ENCODE measurements at regions not wholly inside any gene's neighbourhood (a gene's known extent, or its start where the extent isn't known, plus 50 kb on each side); places are given as distances from the start of the nearest gene placed in this dataset.

DNA sequence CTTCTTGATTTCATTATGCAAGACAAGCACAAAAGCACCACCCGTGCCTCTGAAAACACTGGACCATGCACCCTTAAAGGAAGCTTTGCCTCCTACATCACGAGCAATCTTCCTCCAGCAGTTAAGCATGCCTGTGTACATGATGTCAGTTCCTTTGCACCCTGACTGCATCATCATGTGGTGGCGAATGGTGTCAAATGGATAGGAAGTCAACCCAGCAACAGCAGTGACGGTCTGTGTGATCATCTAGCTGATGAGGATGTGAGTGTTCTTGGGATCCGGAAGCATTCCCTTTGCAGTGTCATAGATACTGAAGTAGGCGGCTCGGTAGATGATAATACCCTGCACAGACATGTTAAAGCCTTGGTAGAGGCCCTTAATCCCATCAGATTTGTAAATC is 240.7 kb upstream of the FAM98A start:
- no peaks in the 10 kb centered on the region for H3K4me1 Mint-ChIP-seq (ENCODE audit: low read depth)
- H3K36me3 Mint-ChIP-seq (ENCODE audit: insufficient read depth in 2 of 2): no peaks in the 10 kb centered on the region
- H3K9me3 Mint-ChIP-seq: peaks cover 0 to 3% of the 10 kb centered on the region in 2 donors
- no peaks in the 10 kb centered on the region for H3K27me3 Mint-ChIP-seq (ENCODE audit: low read depth)
- H3K4me3 Mint-ChIP-seq: no peak overlapping the region
- no peak for ATAC-seq (replicated peaks in 1 of 2)
- H3K27ac Mint-ChIP-seq: no peak overlapping the region
- DNase-seq: no peak

DNA sequence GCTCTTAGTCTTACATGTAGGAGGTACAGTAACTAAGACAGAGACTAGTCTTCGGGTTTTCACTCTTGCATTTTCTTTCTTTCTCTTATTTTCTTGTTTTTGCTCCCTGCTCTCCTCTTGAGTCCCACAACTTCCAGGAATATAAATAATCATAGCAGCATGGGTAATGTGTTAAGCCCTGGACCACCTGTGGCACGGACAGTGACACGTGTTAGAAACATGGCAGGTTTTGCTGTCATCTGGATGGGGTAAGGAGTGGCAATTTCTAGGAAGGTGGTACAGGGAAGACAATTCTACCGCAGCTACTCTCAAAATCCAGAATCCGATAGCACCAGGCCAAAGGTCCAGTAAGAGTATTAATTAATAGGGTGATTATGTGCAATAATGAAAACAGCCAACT is 237.5 kb upstream of the FAM98A start:
- peaks cover 0 to 6% of the 10 kb centered on the region in 2 donors for H3K9me3 Mint-ChIP-seq
- H3K4me1 Mint-ChIP-seq (ENCODE audit: low read depth): no peaks in the 10 kb centered on the region
- no peaks in the 10 kb centered on the region for H3K36me3 Mint-ChIP-seq (ENCODE audit: insufficient read depth in 2 of 2)
- ATAC-seq (replicated peaks in 1 of 2) (no peak), DNase-seq (no peak)
- no peak overlapping the region for H3K27ac Mint-ChIP-seq
- H3K4me3 Mint-ChIP-seq: no peak overlapping the region
- H3K27me3 Mint-ChIP-seq (ENCODE audit: low read depth): no peaks in the 10 kb centered on the region

DNA sequence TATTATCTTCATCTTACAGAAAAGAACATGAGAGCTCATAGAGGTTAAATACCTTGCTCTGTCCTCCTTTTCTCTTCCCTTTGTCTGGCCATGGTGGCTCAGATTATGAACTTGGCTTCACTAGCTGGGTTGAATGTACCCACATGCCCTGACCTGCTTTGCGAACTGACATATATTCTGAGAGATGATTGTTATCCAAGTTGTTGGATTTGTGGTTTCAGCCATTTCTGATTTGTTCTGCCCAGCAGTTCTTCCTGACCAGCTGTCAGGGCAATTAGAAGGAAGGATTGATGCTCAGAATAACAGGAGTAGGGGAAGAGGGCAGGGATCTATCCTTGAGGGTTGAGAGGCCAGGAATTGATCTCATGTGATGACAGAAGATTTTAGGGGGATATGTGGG is 236.8 kb upstream of the FAM98A start:
- DNase-seq (no peak), ATAC-seq (replicated peaks in 1 of 2) (no peak)
- H3K4me3 Mint-ChIP-seq: no peak overlapping the region
- H3K9me3 Mint-ChIP-seq: peaks cover 0 to 6% of the 10 kb centered on the region in 2 donors
- H3K4me1 Mint-ChIP-seq (ENCODE audit: low read depth): no peaks in the 10 kb centered on the region
- no peaks in the 10 kb centered on the region for H3K27me3 Mint-ChIP-seq (ENCODE audit: low read depth)
- H3K27ac Mint-ChIP-seq: no peak overlapping the region
- no peaks in the 10 kb centered on the region for H3K36me3 Mint-ChIP-seq (ENCODE audit: insufficient read depth in 2 of 2)

DNA sequence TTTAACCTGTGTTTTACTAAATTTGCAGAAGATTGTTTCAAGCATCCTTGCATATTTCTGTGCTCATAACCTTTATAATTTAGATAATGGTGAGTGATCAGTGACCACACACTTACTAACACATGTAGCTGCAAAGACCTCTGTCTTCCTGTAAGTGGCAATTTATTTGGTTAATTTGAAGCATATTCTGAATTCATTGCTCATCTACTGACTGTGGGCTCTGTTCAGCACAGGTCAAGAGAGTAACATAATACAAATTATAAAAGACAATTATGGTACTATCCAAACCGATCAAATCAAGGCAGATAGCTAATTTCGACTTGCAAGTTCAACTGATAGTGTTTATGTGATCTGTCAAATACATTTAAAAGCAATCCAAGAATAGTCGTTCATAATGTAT is 223.9 kb upstream of the FAM98A start:
- no peak for ATAC-seq (replicated peaks in 1 of 2)
- Mint-ChIP-seq H3K27ac (no peak overlapping the region), H3K9me3 (peaks cover 0 to 4% of the 10 kb centered on the region in 2 donors), H3K4me3 (no peak overlapping the region), H3K27me3 (ENCODE audit: low read depth) (no peaks in the 10 kb centered on the region), H3K4me1 (ENCODE audit: low read depth) (no peaks in the 10 kb centered on the region), H3K36me3 (ENCODE audit: insufficient read depth in 2 of 2) (no peaks in the 10 kb centered on the region)
- no peak for DNase-seq

DNA sequence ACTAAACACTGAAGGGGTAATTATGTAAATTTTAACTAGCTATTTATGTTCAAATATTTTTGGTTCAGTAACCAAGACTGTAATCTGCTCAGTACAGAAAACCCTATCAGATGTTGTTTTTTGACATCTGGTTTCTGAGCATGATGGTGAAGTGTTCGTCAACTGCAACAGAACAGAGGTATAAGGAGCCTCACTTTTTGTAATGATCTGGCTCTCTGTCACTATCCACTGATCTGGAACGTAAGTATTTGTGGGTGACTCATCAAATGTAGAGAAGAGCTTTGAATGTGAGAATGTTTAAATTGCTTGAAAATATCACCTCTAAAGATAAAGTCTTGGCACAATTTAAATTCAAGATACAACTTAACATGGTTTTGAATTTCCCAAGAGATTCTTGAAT is 213.6 kb upstream of the FAM98A start:
- Mint-ChIP-seq H3K4me1 (ENCODE audit: low read depth) (no peaks in the 10 kb centered on the region), H3K27me3 (ENCODE audit: low read depth) (no peaks in the 10 kb centered on the region), H3K4me3 (no peak overlapping the region), H3K27ac (no peak overlapping the region), H3K36me3 (ENCODE audit: insufficient read depth in 2 of 2) (no peaks in the 10 kb centered on the region), H3K9me3 (no peaks in the 10 kb centered on the region)
- DNase-seq: no peak
- no peak for ATAC-seq (replicated peaks in 1 of 2)

DNA sequence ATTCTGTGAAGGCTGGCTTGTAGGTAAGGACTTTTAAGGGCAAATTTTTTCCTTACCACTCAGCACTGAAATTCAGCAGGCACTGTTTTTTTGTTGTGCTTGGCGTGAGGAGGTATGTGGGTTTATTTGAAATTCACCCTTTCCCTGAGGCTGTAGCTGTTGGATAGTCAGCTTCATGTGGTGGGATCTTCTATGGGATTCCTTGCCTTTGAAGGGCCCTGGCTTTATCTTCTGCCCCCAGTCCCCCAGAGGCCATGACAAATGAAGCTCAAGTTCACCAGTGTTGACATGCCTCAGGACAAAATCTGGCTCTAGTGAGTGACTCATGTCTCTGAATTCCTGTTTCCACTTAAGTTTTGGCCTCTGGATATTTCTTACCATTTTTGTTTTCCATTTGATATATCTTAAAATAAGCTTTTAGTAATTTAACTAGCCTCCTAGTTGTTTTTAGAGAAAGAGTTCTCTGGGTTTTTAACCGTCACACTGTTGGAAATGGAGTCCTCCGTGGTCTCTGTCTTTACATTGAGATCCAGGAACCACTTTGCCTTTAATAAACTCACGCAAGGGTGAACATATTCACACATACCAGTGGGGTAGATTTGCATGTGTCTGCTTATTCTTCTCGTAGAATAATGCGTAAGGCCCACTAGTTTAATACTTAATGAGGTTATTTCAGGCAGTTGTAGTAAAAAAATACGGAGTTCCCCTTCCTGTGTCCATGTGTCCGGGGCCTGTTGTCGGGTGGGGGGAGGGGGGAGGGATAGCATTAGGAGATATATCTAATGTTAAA is 211.1 kb upstream of the FAM98A start:
- Mint-ChIP-seq H3K4me3 (no peak overlapping the region), H3K27ac (no peak overlapping the region), H3K9me3 (no peaks in the 10 kb centered on the region), H3K36me3 (ENCODE audit: insufficient read depth in 2 of 2) (no peaks in the 10 kb centered on the region), H3K4me1 (ENCODE audit: low read depth) (no peaks in the 10 kb centered on the region), H3K27me3 (ENCODE audit: low read depth) (no peaks in the 10 kb centered on the region)
- no peak for DNase-seq
- ATAC-seq (replicated peaks in 1 of 2): no peak

DNA sequence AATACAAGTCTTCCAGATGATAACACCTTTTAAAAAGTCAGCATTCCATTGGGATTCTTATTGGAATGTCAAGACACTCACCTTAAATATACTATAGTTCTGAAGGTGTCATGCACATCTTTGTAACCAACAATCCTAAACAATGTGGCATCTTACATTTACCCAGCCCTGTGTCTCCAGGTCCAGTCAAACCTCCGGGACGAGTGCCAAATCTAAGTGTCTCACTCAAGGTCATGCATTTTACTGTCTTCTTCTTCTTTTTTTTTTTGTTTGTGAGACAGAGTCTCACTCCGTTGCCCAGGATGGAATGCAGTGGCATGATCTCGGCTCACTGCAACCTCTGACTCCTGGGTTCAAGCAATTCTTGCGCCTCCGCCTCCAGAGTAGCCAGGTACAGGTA is 206.9 kb upstream of the FAM98A start:
- Mint-ChIP-seq H3K27ac (no peak overlapping the region), H3K4me1 (ENCODE audit: low read depth) (no peaks in the 10 kb centered on the region), H3K4me3 (no peak overlapping the region), H3K27me3 (ENCODE audit: low read depth) (no peaks in the 10 kb centered on the region), H3K36me3 (ENCODE audit: insufficient read depth in 2 of 2) (no peaks in the 10 kb centered on the region), H3K9me3 (no peaks in the 10 kb centered on the region)
- ATAC-seq (replicated peaks in 1 of 2) (no peak), DNase-seq (no peak)

DNA sequence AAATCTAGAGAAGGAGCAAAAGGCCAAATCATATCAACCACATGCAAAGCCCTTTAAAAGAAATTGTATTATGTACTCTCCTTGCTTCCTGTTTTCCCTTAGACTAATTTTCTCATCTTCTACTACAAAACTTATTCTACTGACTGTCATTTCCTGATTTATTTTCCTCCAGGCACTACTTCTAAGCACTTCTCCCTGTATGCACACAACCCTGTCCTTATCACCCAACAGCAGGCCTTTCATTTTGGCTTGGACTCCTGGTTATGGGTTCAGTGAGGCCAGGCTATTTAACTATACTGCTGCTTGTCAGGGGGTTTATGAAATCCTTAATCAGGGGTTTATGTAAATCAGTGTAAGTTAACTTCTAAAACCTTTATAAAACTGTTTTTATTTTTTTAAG is 205.1 kb upstream of the FAM98A start:
- H3K4me3 Mint-ChIP-seq: no peak overlapping the region
- no peak overlapping the region for H3K27ac Mint-ChIP-seq
- no peaks in the 10 kb centered on the region for H3K27me3 Mint-ChIP-seq (ENCODE audit: low read depth)
- ATAC-seq (replicated peaks in 1 of 2) (no peak), DNase-seq (no peak)
- H3K36me3 Mint-ChIP-seq (ENCODE audit: insufficient read depth in 2 of 2): no peaks in the 10 kb centered on the region
- H3K9me3 Mint-ChIP-seq: no peaks in the 10 kb centered on the region
- H3K4me1 Mint-ChIP-seq (ENCODE audit: low read depth): no peaks in the 10 kb centered on the region

DNA sequence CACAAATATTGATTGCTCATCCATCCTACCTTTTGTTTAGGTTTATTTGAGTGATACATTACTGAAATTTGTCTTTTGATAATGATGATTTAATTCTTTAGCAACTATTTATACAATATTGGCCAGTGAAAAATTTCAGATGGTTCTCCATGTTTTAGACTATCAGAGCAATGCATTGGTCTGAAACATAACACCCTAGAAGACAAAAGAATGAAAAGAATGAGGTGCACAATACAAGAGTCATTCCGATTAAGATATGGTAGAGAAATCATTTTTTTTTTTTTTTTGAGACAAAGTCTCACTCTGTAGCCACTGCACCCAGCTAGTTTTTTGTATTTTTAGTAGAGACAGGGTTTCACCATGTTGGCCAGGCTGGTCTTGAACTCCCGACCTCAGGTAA is 197.4 kb upstream of the FAM98A start:
- H3K27me3 Mint-ChIP-seq (ENCODE audit: low read depth): no peaks in the 10 kb centered on the region
- no peaks in the 10 kb centered on the region for H3K4me1 Mint-ChIP-seq (ENCODE audit: low read depth)
- no peaks in the 10 kb centered on the region for H3K36me3 Mint-ChIP-seq (ENCODE audit: insufficient read depth in 2 of 2)
- DNase-seq (no peak), ATAC-seq (replicated peaks in 1 of 2) (no peak)
- no peak overlapping the region for H3K27ac Mint-ChIP-seq
- no peak overlapping the region for H3K4me3 Mint-ChIP-seq
- H3K9me3 Mint-ChIP-seq: peaks cover 0 to 3% of the 10 kb centered on the region in 2 donors

DNA sequence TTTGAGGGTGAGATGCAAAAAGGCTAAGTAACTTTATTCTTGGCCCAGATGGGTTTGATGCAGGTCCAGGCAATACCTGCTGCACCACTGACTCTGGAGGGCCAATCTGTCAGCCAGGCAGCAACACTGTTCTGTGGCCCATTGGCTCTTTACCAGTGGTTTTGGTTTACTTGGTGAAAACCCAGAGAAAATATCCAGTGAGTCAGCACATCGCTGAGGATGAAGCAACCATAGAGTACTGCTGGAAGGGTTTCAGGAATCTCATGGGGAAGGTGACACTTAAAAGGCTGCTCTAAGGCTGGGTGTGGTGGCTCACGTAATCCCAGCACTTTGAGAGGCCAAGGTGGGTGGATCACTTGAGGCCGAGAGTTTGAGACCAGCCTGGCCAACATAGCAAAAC is 192.5 kb upstream of the FAM98A start:
- H3K27me3 Mint-ChIP-seq (ENCODE audit: low read depth): no peaks in the 10 kb centered on the region
- no peak for ATAC-seq (replicated peaks in 1 of 2)
- peaks cover 0 to 4% of the 10 kb centered on the region in 2 donors for H3K9me3 Mint-ChIP-seq
- no peak overlapping the region for H3K4me3 Mint-ChIP-seq
- H3K4me1 Mint-ChIP-seq (ENCODE audit: low read depth): no peaks in the 10 kb centered on the region
- H3K36me3 Mint-ChIP-seq (ENCODE audit: insufficient read depth in 2 of 2): no peaks in the 10 kb centered on the region
- DNase-seq: no peak
- no peak overlapping the region for H3K27ac Mint-ChIP-seq

DNA sequence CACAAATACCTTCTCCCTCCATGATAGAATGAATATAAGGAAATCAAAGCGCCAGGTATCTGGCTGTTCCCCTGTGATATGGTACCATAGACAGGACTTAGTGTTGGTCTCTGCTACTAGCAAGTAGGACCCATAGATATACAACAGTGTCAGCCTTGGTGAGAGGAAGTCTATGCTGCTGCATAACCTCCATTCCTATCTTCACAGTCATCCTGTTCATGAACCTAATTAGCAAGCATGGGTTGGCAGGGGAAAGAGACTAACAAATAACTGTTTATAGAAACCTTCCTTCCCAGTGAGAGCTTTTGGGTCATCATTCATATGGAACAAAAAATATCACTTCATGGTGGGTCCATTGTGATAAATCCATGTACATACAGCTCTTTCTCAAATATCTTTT is 188.9 kb upstream of the FAM98A start:
- H3K27me3 Mint-ChIP-seq (ENCODE audit: low read depth): no peaks in the 10 kb centered on the region
- H3K4me1 Mint-ChIP-seq (ENCODE audit: low read depth): no peaks in the 10 kb centered on the region
- H3K27ac Mint-ChIP-seq: no peak overlapping the region
- ATAC-seq (replicated peaks in 1 of 2) (no peak), DNase-seq (no peak)
- peaks cover 0 to 4% of the 10 kb centered on the region in 2 donors for H3K9me3 Mint-ChIP-seq
- no peaks in the 10 kb centered on the region for H3K36me3 Mint-ChIP-seq (ENCODE audit: insufficient read depth in 2 of 2)
- no peak overlapping the region for H3K4me3 Mint-ChIP-seq

DNA sequence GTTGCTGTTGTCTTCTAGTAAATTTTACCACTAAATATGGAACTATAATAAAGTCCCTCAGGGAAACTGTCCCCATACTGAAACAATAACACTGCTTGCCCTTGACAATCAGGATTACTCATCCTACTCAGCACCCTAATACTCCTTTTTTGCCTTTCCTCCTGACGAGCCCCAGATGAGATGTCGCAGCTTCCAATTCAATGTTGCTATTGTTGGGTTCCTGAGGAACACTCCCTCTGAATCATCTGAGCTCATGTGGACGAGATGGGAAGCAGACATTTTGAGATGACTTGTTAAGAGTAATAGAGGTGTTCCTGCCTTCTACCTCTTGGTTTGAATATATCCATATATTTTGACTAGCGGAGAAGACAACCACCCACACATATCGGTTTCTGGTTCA is 187.8 kb upstream of the FAM98A start:
- Mint-ChIP-seq H3K9me3 (peaks cover 0 to 3% of the 10 kb centered on the region in 2 donors), H3K27me3 (ENCODE audit: low read depth) (no peaks in the 10 kb centered on the region), H3K27ac (no peak overlapping the region), H3K4me1 (ENCODE audit: low read depth) (no peaks in the 10 kb centered on the region), H3K36me3 (ENCODE audit: insufficient read depth in 2 of 2) (no peaks in the 10 kb centered on the region), H3K4me3 (no peak overlapping the region)
- no peak for DNase-seq
- no peak for ATAC-seq (replicated peaks in 1 of 2)

DNA sequence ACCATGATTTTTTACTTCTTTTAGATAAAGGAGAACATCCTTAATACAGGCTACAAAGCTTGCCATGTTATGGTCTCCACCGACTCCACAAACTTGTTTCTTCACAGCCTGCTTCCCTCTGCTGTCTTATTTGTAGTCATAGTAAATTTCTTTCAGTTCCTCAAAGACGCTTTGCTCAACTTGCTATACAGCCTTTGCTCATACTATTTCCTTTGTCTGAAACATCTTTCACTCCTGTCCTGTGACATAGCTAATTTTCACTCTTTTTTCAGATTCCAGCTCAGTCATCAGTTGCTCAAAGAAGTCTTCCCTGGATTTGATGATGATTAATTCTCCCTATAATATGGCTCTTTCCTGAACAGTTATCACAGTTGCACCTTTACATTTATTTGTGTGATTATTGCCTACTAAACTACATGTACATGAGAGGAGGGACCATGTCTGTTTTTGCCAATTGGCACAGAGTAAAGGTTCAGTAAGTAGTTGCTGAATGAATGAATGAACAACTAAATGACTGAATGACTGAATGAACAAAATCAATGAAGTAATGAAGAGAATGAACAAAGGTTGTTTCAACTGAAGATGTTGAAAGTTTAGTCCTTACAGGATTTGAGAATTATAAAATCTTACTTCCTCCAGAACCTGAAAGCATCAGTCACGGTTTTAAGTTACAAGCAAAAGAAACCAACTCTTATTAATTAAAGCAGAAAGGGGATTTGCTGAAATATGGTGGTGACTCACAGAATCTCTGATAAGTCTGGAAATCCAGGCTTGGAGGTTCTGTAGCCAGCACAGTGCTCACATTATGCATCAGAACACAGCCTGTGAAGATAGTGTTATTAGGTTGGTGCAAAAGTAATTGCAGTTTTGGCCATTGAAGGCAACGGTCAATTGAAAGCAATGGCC is 186.4 kb upstream of the FAM98A start:
- Mint-ChIP-seq H3K9me3 (peaks cover 0 to 3% of the 10 kb centered on the region in 2 donors), H3K4me3 (no peak overlapping the region), H3K4me1 (ENCODE audit: low read depth) (no peaks in the 10 kb centered on the region), H3K36me3 (ENCODE audit: insufficient read depth in 2 of 2) (no peaks in the 10 kb centered on the region), H3K27ac (no peak overlapping the region), H3K27me3 (ENCODE audit: low read depth) (no peaks in the 10 kb centered on the region)
- DNase-seq (no peak), ATAC-seq (replicated peaks in 1 of 2) (no peak)
